Heart right ventricle (tissue), 16 donors: ENCODE measurements at regions not wholly inside any gene's neighbourhood (a gene's known extent, or its start where the extent isn't known, plus 50 kb on each side); places are given as distances from the start of the nearest gene placed in this dataset.

Source experiments
- ATAC-seq, 8 donors: fragments of 200-7000 bp; cut with Tn5 transposase; one replicate each; pipeline ENCODE4 v1.9.1; 2020; ENCODE audit warnings: mild to moderate bottlenecking in 8 of 8, moderate library complexity in 8 of 8, moderate number of reproducible peaks in 1 of 8
- DNase-seq, 2 donors: peaks; one replicate each; pipeline ENCODE4 v3.0.0-alpha.2; 2020
- H3K27ac ChIP-seq, 10 donors: fragments of 200-600 bp; sonication (generic) in 2 of 10; one replicate each; pipeline versions ENCODE4 v1.5.0 to v1.8.0; 2020 to 2022; ENCODE audit warnings: mild to moderate bottlenecking in 3 of 10
- H3K27me3 ChIP-seq, 7 donors: fragments of 200-600 bp; one replicate each; pipeline ENCODE4 v1.8.0; 2021 to 2022; ENCODE audit warnings: mild to moderate bottlenecking in 2 of 7
- H3K36me3 ChIP-seq, 9 donors: fragments of 200-600 bp; sonication (generic) in 1 of 9; one replicate each; pipeline versions ENCODE4 v1.5.0 to v1.8.0; 2020 to 2022; ENCODE audit warnings: mild to moderate bottlenecking in 2 of 9
- H3K4me1 ChIP-seq, 9 donors: fragments of 200-600 bp; sonication (generic) in 1 of 9; one replicate each; pipeline versions ENCODE4 v1.5.0 to v1.8.0; 2020 to 2022; ENCODE audit warnings: mild to moderate bottlenecking in 4 of 9
- H3K4me3 ChIP-seq, 10 donors: fragments of 200-600 bp; sonication (generic) in 2 of 10; one replicate each; pipeline versions ENCODE4 v1.5.0 to v1.8.0; 2020 to 2022; ENCODE audit warnings: mild to moderate bottlenecking in 7 of 10, moderate library complexity in 2 of 10
- H3K9me3 ChIP-seq, 11 donors: fragments of 200-600 bp in 10 of 11; sonication (generic) in 2 of 11; one replicate each; pipeline versions ENCODE4 v1.5.0 to v1.8.0; 2013 to 2022; ENCODE audit warnings: mild to moderate bottlenecking in 2 of 11, control low read depth in 1 of 11, moderate library complexity in 1 of 11
- WGBS, 2 donors: extraction: QIAGEN DNeasy Blood & Tissue Kit; methylation state at CpG; one replicate each; pipeline ENCODE4 v1.1.7; 2013; ENCODE audit warnings: inconsistent platforms in 1 of 2; 5-methylcytosine and 5-hydroxymethylcytosine counted together
- intact Hi-C, 10 donors: fragments of 100-400 bp; cut with DNase I; formaldehyde crosslinking; loops; one replicate each; pipeline versions ENCODE4 v1.11.1 to v1.14.2; 2022
- TF ChIP-seq, protein P1 (sequence below), 9 donors: fragments of 200-600 bp; sonication (generic) in 2 of 9; IDR thresholded peaks; one replicate each; pipeline versions ENCODE4 v1.5.0 to v1.8.0; 2021 to 2022; ENCODE audit warnings: antibody characterized with exemption in 9 of 9, mild to moderate bottlenecking in 5 of 9, moderate library complexity in 1 of 9
- donor health status: Arrhythmogenic right ventricular cardiomyopathy.
- donor health status: ischemic (EF 13 %, LVEDD 7.1; RV severe dilation, severe dysfunction).
- donor health status: healthy with polysubstance abuse.
- donor health status: DM: no; HTN: yes; CAD: no.
- donor health status: DM: no; HTN: no; CAD: no.
- donor health status: ischemic (EF 25% LVEDD 6.9; RV normal size, moderate dysfunction).
- donor health status: ischemic (EF 25% LVEDD 5.7; RV mildly dilated, moderate dysfunction).
- donor health status: healthy.
- donor health status: DM: yes; HTN: yes; CAD: no.
- donor health status: Ischemic cardiomyopathy.
- donor health status: ischemic (EF 35%, LVEDD 5.7; RV mildly dilated, moderate dysfunction).
- donor health status: nonischemic (EF 11% LVEDD 7.7; RV severe dilation, severe dysfunction).
- donor health status: DM: yes; HTN: yes; CAD: no.
- donor health status: PGD.
- donor health status: ischemic (EF 29% LVEDD 5.4; RV normal size, mild dysfunction).
- donor health status: nonischemic (EF 23%, LVEDD 6.1; RV moderate dilation, normal function).

DNA sequence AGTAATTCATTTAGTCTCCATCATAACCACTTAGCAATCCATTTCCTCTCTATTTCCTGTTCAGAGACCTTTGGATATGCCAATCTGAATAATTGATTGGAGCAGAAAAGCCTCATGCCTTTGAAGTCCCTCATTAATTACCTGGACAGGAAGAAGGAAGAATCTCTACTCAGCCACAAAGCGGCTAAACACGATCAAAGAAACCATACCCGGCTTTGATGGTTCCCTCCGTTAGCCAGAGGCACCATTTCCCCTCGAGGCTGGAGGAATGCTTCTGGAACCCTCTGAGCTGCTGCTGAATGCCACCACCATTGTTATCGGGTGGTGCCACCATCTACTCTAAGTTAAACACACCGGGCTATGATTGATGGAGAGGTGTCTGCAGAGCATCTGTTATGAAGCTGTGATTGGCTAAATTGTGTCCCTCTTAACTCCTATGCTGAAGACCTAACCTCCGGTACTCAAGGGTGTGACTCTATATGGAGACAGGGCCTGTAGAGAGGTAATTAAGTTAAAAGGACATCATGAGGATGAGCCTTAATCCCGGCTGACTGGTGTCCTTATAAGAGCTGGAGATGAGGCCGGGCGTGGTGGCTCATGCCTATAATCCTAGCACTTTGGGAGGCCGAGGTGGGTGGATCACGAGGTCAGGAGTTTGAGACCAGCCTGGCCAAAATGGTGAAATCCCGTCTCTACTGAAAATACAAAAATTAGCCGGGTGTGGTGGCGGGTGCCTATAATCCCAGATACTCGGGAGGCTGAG lies 168.6 kb downstream of the CTTN start:
- peak overlapping the region in 6 of 10 donors; percentile 59 to 86 (median 79) for H3K27ac ChIP-seq
- DNase-seq (no peak), ATAC-seq (no peak)
- 84 to 87% methylated on average over 17 of the region's 17 CpGs for WGBS, 2 donors
- TF ChIP-seq, protein P1, sequence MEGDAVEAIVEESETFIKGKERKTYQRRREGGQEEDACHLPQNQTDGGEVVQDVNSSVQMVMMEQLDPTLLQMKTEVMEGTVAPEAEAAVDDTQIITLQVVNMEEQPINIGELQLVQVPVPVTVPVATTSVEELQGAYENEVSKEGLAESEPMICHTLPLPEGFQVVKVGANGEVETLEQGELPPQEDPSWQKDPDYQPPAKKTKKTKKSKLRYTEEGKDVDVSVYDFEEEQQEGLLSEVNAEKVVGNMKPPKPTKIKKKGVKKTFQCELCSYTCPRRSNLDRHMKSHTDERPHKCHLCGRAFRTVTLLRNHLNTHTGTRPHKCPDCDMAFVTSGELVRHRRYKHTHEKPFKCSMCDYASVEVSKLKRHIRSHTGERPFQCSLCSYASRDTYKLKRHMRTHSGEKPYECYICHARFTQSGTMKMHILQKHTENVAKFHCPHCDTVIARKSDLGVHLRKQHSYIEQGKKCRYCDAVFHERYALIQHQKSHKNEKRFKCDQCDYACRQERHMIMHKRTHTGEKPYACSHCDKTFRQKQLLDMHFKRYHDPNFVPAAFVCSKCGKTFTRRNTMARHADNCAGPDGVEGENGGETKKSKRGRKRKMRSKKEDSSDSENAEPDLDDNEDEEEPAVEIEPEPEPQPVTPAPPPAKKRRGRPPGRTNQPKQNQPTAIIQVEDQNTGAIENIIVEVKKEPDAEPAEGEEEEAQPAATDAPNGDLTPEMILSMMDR (IDR thresholded peaks at IDR 0.05), result no peak
- H3K4me3 ChIP-seq, result no peak overlapping the region
- peaks cover 0 to 22% (median 17%) of the 10 kb centered on the region in 9 donors for H3K4me1 ChIP-seq
- peaks cover 0 to 16% (median 6%) of the 10 kb centered on the region in 7 donors for H3K27me3 ChIP-seq
- no peaks in the 10 kb centered on the region for H3K36me3 ChIP-seq
- intact Hi-C loops, result loop anchor here in 1 of 10 donors (10.0 kb wide), 1 partner anchor 188 kb away; no protein-coding TSS in a partner anchor
- H3K9me3 ChIP-seq, result peaks cover 0 to 5% (median 0%) of the 10 kb centered on the region in 11 donors

GRCh38 chr11:70567680-70568034 lies 169.3 kb downstream of the CTTN start:
- peaks cover 0 to 15% (median 6%) of the 10 kb centered on the region in 7 donors for H3K27me3 ChIP-seq
- peak overlapping the region in 9 of 10 donors; percentile 14 to 57 (median 47) for H3K4me3 ChIP-seq
- ATAC-seq (peak in 1 of 8 donors; percentile 11), DNase-seq (no peak)
- no peaks in the 10 kb centered on the region for H3K36me3 ChIP-seq
- H3K27ac ChIP-seq, result peak overlapping the region in 9 of 10 donors; percentile 59 to 89 (median 83)
- H3K9me3 ChIP-seq, result peaks cover 0 to under 1% (median 0%) of the 10 kb centered on the region in 11 donors
- intact Hi-C loops, result loop anchor here in 1 of 10 donors (10.0 kb wide), 1 partner anchor 187 kb away; no protein-coding TSS in a partner anchor
- TF ChIP-seq, protein P1 (IDR thresholded peaks at IDR 0.05), result no peak
- peaks cover 0 to 22% (median 17%) of the 10 kb centered on the region in 9 donors for H3K4me1 ChIP-seq
- 60 to 61% methylated on average over 8 of the region's 8 CpGs for WGBS, 2 donors

GRCh38 chr11:70568035-70568813 lies 169.9 kb downstream of the CTTN start:
- Histone ChIP-seq H3K4me1 (peaks cover 0 to 22% (median 17%) of the 10 kb centered on the region in 9 donors), H3K27ac (peak overlapping the region in 9 of 10 donors; percentile 59 to 89 (median 83)), H3K36me3 (no peaks in the 10 kb centered on the region), H3K27me3 (peaks cover 0 to 15% (median 6%) of the 10 kb centered on the region in 7 donors), H3K4me3 (peak overlapping the region in 9 of 10 donors; percentile 14 to 57 (median 47)), H3K9me3 (no peaks in the 10 kb centered on the region)
- intact Hi-C loops, result loop anchor here in 1 of 10 donors (10.0 kb wide), 1 partner anchor 187 kb away; no protein-coding TSS in a partner anchor
- peak; percentile 43 to 50 for DNase-seq
- WGBS, 2 donors, result 7 to 12% methylated on average over 26 of the region's 26 CpGs
- ATAC-seq, result peak; percentile 79 to 95 (median 88)
- TF ChIP-seq, protein P1 (IDR thresholded peaks at IDR 0.05), result peak in 8 of 9 donors; percentile 5 to 62 (median 38)
